Epithelial cell of proximal tubule (primary cell): ENCODE measurements at regions not wholly inside any gene's neighbourhood (a gene's known extent, or its start where the extent isn't known, plus 50 kb on each side); places are given as distances from the start of the nearest gene placed in this dataset.
"Not testable (repeated sequence)": the region's sequence is repeated elsewhere in the genome, so short reads cannot be mapped to it uniquely, and the experiment has no call there.

Experiments used
- DNase-seq: peaks from one replicate; pipeline ENCODE4 v3.0.0-alpha.2; 2011; ENCODE audit warnings: low read depth
- H3K4me3 ChIP-seq: 2 replicates; pipeline ENCODE4 v1.5.1; 2011; ENCODE audit warnings: low read depth, mild to moderate bottlenecking, low read length
- CTCF ChIP-seq: conservative IDR thresholded peaks from 2 replicates; pipeline ENCODE4 v1.5.1; 2012; ENCODE audit warnings: low read depth, mild to moderate bottlenecking, low read length

GRCh38 chrX:41033299-41033698 is 51.9 kb upstream of the USP9X start:
- no peak overlapping the region for H3K4me3 ChIP-seq
- DNase-seq, result no peak
- no peak for TF ChIP-seq CTCF

DNA sequence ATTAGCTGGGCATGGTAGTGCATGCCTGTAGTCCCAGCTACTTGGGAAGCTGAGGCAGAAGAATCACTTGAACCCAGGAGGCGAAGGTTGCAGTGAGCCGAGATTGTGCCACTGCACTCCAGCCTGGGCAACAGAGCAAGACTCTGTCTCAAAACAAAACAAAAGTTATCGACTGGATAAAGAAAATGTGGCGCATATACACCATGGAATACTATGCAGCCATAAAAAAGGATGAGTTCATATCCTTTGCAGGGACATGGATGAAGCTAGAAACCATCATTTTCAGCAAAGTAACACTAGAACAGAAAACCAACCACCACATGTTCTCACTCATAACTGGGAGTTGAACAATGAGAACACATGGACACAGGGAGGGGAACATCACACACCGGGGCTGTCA is 50.3 kb upstream of the USP9X start:
- H3K4me3 ChIP-seq, DNase-seq: not testable (repeated sequence)
